GM06990 (cell line): ENCODE measurements at regions not wholly inside any gene's neighbourhood (a gene's known extent, or its start where the extent isn't known, plus 50 kb on each side); places are given as distances from the start of the nearest gene placed in this dataset.

Source experiments
- DNase-seq: peaks from one replicate; pipeline ENCODE4 v3.0.0-alpha.2; 2011; ENCODE audit not compliant: insufficient read length; ENCODE audit errors: extremely low read depth
- H3K27me3 ChIP-seq: replicated peaks from 2 replicates; pipeline ENCODE4 v1.6.0; 2011; ENCODE audit warnings: low read length; ENCODE audit not compliant: control insufficient read depth, insufficient read depth
- H3K36me3 ChIP-seq: 2 replicates; pipeline ENCODE4 v1.5.1; 2011; ENCODE audit warnings: low read length; ENCODE audit not compliant: control insufficient read depth, insufficient read depth
- H3K4me3 ChIP-seq: replicated peaks from 2 replicates; pipeline ENCODE4 v1.5.1; 2011; ENCODE audit warnings: low read depth, mild to moderate bottlenecking, control low read depth, low read length
- CTCF ChIP-seq: IDR thresholded peaks from 2 replicates; pipeline ENCODE4 v1.5.1; 2011; ENCODE audit warnings: low read length, control low read depth, mild to moderate bottlenecking, inconsistent platforms; ENCODE audit not compliant: insufficient read depth, poor library complexity, severe bottlenecking

GRCh38 chr17:63095459-63095858 is 129.4 kb downstream of the TANC2 start:
- no peak for DNase-seq
- no peak for TF ChIP-seq CTCF
- Histone ChIP-seq H3K36me3 (no peaks in the 10 kb centered on the region), H3K4me3 (no peak overlapping the region), H3K27me3 (no peaks in the 10 kb centered on the region; the same call in 1 of the 2 replicates)

- no peak for DNase-seq
- no peaks in the 10 kb centered on the region; the same call in 1 of the 2 replicates for H3K27me3 ChIP-seq
- H3K4me3 ChIP-seq = no peak overlapping the region
- H3K36me3 ChIP-seq = no peaks in the 10 kb centered on the region
- TF ChIP-seq CTCF = no peak
Observed at GRCh38 chr17:63095879-63096278, 129.8 kb downstream of the TANC2 start.

GRCh38 chr17:63096426-63096825 is 130.4 kb downstream of the TANC2 start:
- H3K27me3 ChIP-seq = no peaks in the 10 kb centered on the region; the same call in 1 of the 2 replicates
- DNase-seq = no peak
- no peak for TF ChIP-seq CTCF

GRCh38 chr17:63099425-63099824 is 133.4 kb downstream of the TANC2 start:
- Histone ChIP-seq H3K4me3 (no peak overlapping the region), H3K27me3 (no peaks in the 10 kb centered on the region; the same call in 1 of the 2 replicates), H3K36me3 (no peaks in the 10 kb centered on the region)
- no peak for TF ChIP-seq CTCF
- DNase-seq = no peak

More at GRCh38 chr17:63096426-63096825, 130.4 kb downstream of the TANC2 start:
- H3K36me3 ChIP-seq = no peaks in the 10 kb centered on the region
- no peak overlapping the region for H3K4me3 ChIP-seq

GRCh38 chr17:63102034-63102433 is 136.0 kb downstream of the TANC2 start:
- H3K4me3 ChIP-seq = no peak overlapping the region
- no peaks in the 10 kb centered on the region for H3K36me3 ChIP-seq
- DNase-seq = no peak
- TF ChIP-seq CTCF = no peak
- no peaks in the 10 kb centered on the region for H3K27me3 ChIP-seq

GRCh38 chr17:63106050-63106449 is 140.0 kb downstream of the TANC2 start:
- TF ChIP-seq CTCF = no peak

More at GRCh38 chr17:63106050-63106449, 140.0 kb downstream of the TANC2 start:
- Histone ChIP-seq H3K36me3 (no peaks in the 10 kb centered on the region), H3K27me3 (no peaks in the 10 kb centered on the region), H3K4me3 (no peak overlapping the region)
- no peak for DNase-seq
